GM21526 (cell line): ENCODE measurements at regions not wholly inside any gene's neighbourhood (a gene's known extent, or its start where the extent isn't known, plus 50 kb on each side); places are given as distances from the start of the nearest gene placed in this dataset.

ENCODE experiments used
- ATAC-seq: cut with Tn5 transposase; IDR thresholded peaks from one replicate; pipeline ENCODE4 v1.9.1; 2021; ENCODE audit warnings: moderate library complexity; ENCODE audit not compliant: unreplicated experiment, low FRiP score

DNA sequence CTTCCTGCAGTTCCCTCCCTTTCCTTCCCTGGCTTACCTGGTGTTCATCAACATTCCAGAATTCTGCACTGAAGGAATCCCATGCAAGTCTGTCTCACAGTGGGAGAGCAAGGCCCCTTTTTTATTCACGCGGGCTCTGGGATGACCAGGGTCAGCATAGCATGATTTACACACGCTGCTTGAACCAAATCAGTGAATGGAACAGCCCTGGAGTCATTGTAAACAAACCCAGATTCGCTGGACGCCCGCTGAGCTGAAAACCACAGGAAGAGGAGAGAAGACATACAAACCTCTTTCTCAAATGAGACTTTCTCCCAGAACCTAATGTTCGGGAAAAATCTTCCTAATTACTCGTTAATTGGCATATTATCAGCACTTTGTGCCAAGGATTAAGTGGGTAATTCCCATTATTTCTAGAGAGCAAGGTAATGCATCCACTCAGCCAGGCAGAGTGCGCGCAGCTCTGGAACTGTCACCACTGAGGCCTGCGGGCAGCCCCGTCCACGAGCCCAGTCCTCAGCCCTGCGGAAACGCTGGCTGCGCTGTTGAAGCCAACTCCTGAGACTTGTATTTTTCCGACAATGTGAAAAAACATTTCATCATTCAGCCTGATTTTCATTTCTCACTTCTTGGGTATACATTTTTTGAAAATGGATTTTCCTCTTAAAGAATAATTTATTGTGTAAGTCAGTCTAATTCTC lies 140.0 kb downstream of the ETS2 start:
- no peak for ATAC-seq

DNA sequence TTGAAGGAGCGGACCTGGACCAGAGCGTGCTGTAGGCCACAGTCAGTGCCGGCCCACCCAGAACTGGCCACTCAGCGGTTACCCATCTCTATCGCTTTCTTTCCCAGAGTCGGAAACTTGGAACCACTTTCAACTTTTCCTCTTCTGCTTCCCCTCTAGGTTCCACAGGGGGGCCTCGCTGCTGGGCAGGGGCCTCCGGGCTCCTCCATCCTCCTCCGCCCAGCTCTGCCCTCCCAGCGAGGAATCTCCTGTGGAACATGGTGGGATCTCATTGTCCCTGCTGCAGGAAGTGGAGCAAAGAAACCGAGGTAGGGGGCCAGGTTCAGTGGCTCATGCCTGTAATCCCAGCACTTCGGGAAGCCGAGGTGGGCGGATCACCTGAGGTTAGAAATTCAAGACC lies 139.2 kb downstream of the ETS2 start:
- no peak for ATAC-seq

DNA sequence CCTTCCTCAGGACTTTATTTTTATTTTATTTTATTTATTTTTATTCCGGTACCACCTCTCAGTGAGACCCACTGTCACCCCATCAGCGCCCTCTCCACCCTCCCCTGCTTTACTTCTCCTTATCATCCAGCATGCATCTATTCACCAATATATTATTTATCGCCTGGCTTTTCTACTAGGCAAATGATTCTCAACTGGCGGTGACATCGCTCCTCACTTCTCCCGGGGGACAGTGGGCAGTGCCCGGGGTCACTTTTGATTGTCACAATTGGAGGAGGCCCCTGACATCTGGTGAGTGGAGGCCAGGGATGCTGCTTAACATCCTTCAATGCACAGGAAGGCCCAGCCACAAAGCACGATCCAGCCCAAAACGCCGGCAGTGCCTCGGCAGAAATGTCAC lies 138.7 kb downstream of the ETS2 start:
- ATAC-seq, result no peak

DNA sequence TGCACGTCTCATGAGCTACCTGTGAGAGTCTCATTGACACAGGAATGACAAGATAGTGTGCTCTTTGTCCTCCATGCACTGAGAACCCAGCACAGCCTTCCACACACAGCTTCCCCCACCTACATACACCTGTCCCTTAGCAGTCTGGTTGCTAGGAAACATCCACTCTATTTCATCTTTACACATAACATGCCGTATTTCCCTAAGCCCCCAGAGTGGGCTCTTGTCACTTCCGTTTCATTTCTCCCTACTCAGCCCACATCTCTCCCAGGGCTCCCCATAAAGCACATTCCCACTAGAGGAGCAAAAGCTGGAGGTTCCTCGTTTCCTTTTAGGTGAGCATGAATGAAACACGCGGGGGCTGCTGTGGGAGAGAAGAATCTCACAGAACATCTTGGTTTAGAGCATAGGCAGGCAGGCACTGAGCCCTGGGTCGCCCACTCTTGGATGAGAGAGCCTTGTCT lies 137.1 kb downstream of the ETS2 start:
- ATAC-seq, result no peak

DNA sequence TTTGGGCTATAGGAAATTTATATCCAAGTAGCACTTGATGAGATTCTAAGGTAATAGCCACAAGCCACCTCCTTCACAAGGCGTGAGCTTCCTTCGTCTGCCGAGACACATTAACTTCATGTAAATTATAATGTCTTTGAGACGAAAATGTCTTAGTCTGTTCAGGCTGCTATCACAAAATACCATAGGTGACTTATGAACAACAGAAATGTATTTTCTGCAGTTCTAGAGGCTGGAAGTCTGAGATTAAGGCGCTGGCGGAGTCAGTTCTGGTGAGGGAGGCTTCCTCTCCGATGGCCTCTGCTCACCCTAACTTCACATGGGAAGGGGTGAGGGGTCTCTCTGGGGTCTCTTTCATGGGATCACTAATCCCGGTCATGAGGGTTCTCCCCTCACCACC lies 133.0 kb downstream of the ETS2 start:
- ATAC-seq, result no peak

DNA sequence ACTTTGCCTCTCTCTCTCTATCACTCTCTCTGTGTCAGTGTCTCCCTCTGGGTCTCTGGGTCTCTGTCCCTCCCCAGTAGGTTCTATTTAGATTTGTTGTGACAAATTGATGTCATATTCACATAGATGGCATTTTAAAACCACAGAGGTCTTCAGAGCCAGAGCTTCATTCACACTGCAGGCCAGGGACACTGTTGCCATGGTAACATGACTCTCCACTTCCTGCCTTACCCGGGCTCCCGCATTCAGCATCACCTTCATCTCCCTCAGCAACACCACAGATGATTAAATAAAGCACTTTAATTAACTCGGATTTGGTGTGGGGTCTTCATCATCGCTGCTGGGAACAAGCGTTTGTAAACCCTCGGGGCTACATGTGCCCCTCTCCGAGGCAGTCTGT lies 132.6 kb downstream of the ETS2 start:
- ATAC-seq, result no peak

DNA sequence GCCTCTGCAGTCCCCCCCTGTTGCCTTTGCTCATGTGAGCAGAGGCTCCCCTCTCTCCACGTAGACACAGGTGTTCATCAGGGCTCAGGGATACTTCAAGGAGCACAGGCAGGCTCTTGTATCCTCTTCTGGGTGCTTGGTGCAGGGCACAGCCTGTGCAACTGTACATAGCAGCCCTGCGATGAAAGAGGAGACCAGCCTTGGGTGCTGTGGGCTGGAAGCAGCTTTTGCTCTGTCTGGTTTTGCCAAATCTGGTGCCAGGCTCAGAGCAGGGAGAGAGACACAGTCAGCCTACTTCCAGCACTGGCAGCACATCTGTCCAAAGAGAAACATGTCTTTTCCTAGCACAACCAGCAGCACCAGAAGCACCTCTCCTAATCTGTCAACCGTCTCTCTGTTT lies 132.1 kb downstream of the ETS2 start:
- ATAC-seq, result no peak

DNA sequence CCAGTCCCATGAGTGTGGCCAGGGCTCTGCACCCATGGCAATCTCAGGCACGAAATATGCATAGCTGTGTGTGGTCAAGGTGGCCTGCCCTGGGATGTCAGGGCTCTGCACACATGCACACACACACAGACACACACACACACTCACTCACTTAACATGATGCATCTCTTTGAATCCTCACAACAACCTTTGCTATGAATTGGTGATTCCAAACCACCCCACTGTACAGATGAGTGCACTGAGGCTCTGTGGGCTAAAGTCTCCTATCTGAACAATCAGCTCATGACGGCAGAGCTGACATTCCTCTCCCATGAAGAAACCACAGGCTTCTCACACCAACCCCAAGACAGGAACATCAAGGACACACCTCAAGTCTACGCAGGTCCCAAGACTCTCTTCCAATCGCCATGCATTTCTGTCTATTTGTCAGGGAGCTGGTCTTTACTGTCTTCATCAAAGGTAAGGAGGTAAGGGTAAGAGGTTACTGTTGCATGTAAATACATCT lies 131.6 kb downstream of the ETS2 start:
- ATAC-seq, result no peak

DNA sequence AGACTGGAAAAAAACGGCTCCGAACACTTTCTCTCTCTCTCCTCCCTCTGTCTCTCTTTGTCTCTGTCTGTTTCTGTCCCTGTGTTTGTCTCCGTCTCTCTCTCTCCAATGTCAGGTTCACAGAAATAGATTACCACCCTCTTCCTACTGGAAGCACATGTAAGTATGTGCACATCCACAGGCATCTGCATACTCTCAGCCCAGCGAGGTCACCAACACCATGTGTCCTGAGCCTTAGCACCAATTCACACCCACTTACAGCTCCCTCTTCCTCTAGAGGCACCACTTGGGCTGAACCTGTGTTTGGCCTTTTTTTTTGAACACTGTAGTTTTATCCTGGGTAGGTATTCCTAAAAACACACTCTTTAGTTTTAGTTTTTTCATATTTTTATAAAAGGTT lies 130.5 kb downstream of the ETS2 start:
- ATAC-seq, result no peak

DNA sequence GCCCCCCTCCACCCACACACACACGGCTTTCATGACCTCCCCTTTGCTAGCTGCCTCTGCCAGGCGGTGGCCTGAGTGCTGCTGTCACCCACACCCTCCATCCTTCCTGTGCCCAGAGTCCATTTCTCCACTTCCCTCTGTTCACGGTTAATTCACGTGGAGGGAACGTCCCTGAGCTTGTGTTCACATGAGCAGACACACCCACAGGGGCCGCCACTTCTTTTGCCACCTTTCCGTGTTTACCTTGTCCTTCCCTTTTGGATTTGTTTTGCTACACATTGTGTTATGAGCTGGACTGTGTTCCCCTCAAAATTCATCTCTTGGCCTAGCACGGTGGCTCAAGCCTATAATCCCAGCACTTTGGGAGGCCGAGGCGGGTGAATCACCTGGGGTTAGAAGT lies 128.0 kb downstream of the ETS2 start:
- no peak for ATAC-seq

DNA sequence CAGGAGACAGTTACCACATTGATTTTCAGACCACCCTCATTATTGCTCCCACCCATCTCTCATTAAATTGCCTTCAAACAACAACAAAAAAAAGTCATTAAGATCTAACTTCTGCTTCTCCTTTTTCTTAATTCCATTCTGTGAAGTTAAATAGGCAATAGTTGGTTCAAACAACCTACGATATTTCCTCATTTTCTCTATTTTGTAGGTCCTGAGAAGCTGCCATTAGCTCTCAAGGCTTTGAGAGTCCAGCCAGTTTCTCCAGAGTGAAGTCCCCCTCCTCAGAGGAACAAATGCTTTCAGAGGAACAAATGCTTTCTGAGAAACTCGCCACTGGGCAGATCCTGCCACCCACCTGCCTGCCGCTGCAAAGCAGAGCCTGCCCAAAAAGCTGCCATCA lies 125.6 kb downstream of the ETS2 start:
- no peak for ATAC-seq

DNA sequence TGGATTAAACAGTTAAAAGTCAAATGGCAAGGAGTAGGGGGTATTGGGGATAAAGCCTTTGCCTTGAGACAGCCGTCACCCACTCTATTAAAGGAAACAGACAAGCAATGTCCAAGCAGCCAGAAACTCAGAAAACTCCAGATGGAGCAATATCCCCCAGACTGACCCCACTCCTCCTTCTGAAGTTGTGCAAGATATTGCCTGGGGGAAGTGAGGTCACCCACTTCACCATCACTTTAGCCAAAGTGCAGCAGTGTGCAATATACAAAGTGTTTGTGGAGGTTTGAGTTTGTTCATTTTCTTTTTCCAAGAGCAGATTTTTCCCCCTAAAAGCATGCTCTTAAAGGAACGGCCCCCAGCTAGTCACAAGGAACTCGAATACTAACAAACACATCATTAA lies 125.1 kb downstream of the ETS2 start:
- ATAC-seq, result no peak

DNA sequence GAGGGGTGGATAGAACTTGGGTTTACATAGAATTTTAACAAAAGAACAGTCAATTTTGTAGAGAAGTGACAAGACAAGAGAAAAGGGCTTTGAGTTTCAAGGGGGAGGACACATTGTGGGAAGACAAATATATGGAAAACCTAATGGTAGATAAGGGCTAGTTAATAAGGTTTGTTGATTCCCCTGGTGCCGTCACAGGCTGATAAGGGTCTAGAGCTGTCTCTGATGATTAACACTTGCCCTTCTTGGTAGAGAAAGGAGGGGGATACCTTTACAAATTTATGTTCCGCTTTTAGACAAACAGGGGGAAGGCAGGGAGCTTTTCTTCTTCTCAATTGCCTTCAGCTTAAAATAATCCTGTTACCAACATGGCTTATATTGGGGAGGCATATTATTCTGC lies 124.3 kb downstream of the ETS2 start:
- no peak for ATAC-seq

DNA sequence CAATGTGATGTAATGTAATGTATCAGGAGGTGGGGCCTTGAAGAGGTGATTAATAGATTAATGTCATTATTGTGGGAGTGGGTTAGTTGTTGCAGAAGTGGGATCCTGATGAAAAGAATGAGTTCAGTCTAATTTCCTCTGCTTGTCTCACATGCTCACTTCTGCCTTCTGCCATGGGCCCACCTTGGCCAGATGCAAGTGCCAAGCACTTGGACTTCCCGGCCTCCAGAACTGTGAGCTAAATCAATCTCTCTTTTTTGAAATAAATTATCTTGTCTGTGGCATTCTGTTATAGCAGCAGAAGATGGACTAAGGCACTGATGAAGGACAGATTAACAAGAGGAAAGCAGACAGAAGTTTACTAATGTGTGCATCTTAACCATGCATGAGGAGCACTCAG lies 123.9 kb downstream of the ETS2 start:
- no peak for ATAC-seq

DNA sequence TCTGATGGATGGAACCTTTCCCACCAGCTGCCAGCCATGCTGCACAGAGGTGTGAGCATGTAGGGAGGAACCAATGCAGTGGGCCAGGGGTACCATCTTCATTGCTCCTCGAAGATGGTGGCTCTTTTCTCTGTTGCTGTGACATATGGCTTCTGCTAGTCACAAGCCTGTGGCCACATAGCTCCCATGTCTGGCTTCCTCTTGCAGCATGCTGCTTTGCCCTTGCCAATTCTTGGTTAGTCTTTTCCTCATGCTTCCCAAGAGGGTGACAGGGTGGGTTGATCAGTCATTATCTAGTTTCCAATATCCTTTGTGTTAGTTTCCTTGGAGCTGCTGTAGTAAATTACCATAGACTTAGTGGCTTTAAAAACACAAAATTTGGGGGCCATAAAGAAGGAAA lies 123.4 kb downstream of the ETS2 start:
- no peak for ATAC-seq

DNA sequence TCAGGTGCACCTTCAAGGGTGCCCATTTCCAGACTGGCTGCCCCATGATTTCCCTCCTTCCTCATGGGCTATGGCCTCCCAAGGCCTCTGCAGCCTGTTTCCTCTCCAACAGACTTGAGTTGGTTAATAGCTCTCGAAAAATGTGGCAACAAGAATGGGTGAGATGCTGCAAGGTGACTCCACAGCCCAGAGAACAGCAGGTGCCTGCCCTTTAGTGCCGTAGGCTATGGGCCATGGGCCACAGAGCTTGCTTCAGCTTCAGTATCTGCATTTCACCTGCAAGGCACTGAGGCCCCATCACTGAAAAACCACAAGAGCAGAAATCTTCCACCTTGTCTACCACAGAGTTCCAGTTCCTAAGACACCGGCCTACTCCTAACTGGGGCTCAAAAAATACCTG lies 122.0 kb downstream of the ETS2 start:
- ATAC-seq, result no peak

DNA sequence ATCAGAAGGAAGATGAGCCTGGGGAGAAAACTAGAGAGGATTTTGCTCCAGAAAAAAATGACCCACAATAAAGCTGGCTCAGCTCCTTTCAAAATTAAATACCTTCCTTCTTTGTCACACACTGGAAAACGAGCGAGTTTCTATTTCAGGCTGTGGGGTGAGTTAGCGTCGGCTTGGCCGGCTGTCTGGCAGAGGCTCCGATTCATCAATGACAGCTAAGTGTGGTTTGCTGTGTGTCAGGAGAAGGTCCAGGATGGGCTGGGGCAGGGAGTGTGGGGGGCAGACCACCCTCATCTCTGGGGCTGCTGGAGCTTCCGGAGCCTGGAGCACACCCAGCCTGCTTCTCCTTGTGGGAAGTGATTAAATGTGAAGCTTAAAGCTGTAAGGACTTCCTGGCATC lies 120.2 kb downstream of the ETS2 start:
- ATAC-seq, result no peak

DNA sequence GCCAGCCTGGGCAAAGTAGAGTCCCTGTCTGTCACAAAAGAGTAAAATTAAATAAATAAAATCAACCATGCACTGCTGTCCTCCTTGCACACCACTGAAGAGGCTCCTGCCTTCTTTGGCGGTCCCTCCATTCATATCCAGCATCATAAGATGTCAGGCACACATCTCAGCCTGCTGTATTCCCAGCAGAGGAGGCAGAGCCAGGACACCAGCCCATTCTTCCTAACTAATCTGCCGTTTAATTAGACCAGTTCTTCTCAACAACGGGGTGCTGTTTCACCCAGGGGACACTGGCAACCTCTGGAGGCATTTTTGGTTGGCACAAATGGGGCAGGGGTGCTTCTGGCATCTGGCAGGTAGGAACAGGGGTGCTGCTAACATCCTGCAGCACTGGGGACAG lies 119.7 kb downstream of the ETS2 start:
- ATAC-seq, result no peak

DNA sequence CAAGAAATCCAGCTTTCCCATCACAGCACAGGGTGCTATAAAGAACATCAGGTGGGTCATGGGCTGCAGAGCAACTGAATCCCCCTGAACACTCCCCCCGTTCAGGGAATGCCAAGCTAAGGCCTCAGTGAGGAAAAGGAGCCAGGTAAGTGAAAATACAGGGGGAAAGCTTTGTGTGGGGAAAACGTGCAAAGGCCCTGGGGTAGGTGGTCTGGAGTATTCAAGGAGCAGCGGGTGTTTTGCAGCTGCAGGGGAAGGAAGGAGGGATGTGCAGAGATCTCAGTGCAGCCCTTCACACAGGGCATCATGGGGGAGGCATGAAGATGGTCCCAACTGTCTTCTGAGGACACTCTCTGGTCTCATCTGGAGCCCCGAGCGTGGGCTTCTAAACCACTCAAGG lies 119.2 kb downstream of the ETS2 start:
- no peak for ATAC-seq

DNA sequence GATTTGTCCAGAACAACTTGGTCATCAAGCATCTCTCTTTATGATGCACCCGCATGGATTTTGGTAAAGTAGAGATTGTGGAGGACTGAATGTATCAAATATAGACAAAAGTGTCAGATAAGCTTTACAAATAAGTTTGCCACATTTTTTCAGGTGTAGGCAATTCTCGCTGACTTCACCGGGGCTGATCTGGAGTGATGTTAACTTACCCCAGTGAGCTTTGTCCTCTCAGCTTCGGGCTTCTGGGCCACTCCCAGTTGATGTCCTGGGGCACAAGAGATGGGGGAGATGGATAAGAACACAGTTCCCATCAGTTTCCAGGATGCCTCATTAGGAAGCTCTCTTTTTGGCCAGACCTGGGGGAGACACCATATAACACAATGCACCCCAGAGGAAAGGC lies 117.7 kb downstream of the ETS2 start:
- ATAC-seq, result no peak

DNA sequence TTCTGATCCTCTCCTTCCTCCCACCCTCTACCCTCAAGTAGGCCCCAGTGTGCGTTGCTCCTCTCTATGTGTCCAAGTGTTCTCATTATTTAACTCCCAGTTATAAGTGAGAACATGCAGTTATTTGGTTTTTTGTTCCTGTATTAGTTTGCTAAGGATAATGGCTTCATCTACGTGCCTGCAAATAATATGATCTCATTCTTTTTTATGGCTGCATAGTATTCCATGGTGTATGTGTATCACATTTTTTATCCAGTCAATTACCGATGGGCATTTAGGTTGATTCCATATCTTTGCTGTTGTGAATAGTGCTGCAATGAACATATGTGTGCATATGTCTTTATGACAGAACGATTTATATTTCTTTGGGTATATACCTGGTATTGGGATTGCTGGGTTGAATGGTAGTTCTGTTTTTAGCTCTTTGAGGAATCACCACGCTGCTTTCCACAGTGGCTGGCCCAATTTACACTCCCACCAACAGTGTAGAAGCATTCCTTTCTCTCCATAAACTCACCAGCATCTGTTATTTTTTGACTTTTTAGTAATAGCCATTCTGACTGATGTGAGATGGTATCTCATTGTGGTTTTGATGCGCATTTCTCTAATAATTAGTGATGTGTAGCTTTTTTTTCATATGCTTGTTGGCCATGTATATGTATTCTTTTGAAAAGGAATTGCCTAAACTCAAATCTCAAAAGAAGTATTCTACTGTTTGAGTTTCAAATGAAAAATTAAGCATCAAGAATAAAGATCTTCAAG lies 116.9 kb downstream of the ETS2 start:
- no peak for ATAC-seq
